A673 (cell line): ENCODE measurements at regions not wholly inside any gene's neighbourhood (a gene's known extent, or its start where the extent isn't known, plus 50 kb on each side); places are given as distances from the start of the nearest gene placed in this dataset.

Source experiments
- CTCF ChIP-seq: fragments of 300-800, 200-600 bp; sonication (generic); conservative IDR thresholded peaks from 2 replicates; pipeline ENCODE4 v1.5.1; 2017; ENCODE audit warnings: low read depth, mild to moderate bottlenecking, antibody characterized with exemption, low read length, moderate library complexity, mixed read lengths
- EZH2 ChIP-seq: fragments of 200-600 bp; sonication (generic); IDR thresholded peaks from 2 replicates; pipeline ENCODE4 v1.6.1; 2017; ENCODE audit warnings: borderline replicate concordance, low read depth, mild to moderate bottlenecking, mixed read lengths, antibody characterized with exemption, low read length; ENCODE audit not compliant: poor library complexity, severe bottlenecking

GRCh38 chr5:3905031-3905430, 309.4 kb downstream of the IRX1 start:
- TF ChIP-seq CTCF (no peak), EZH2 (no peak)
